HepG2 (cell line): ENCODE measurements at regions not wholly inside any gene's neighbourhood (a gene's known extent, or its start where the extent isn't known, plus 50 kb on each side); places are given as distances from the start of the nearest gene placed in this dataset.

ENCODE experiments used
- ATAC-seq: fragments of 200-7000 bp; cut with Tn5 transposase; 3 replicates; pipeline ENCODE4 v1.9.1; 2020; ENCODE audit warnings: mild to moderate bottlenecking, moderate library complexity
- BruUV-seq: library from RNA; stranded (reverse); fragments of 400-500 nt; replicated peaks from 2 replicates; lab custom pipeline; 2021; lab: Mats Ljungman, UMichigan
- CTCF ChIA-PET: fragments of 300-600 bp; formaldehyde crosslinking; extraction: SDS; loops from one replicate; lab custom pipeline; 2021; ENCODE audit warnings: low total read pairs, inconsistent platforms, low intra/inter-chr PET ratio; lab: Yijun Ruan, JAX
- POLR2A ChIA-PET: fragments of 350-600 bp; sonication (Branson Sonifier 250); formaldehyde crosslinking; loops from one replicate; lab custom pipeline; 2020; ENCODE audit warnings: antibody characterized with exemption, inconsistent platforms; lab: Yijun Ruan, JAX
- DNase-seq: peaks from one replicate; pipeline ENCODE4 v3.0.0-alpha.2; 2015; ENCODE audit warnings: low spot score
- FAIRE-seq: peaks from 3 replicates; lab custom pipeline; 2011; peaks lifted over from hg19 to GRCh38; lab: Jason Lieb, UNC
- H2AFZ ChIP-seq: one replicate; pipeline ENCODE4 v1.6.1; 2011; ENCODE audit warnings: low read length, inconsistent platforms
- H3K27ac ChIP-seq: fragments of 300-600 bp; 3 replicates; pipeline ENCODE4 v1.8.0; 2011; ENCODE audit warnings: mixed run types, mild to moderate bottlenecking, mixed read lengths, low read length, inconsistent platforms; ENCODE audit not compliant: insufficient read depth; ENCODE audit errors: extremely low read length
- H3K27me3 ChIP-seq, 2 experiments: fragments of 200-600 bp in 1 of 2; 2 replicates in 1 of 2; 3 replicates in 1 of 2; pipeline versions ENCODE4 v1.6.0 to v1.8.0; 2011; ENCODE audit warnings: low read length in 2 of 2, mild to moderate bottlenecking in 2 of 2, moderate library complexity in 2 of 2, inconsistent platforms in 1 of 2; ENCODE audit not compliant: insufficient read depth in 2 of 2, control insufficient read depth in 1 of 2
- H3K36me3 ChIP-seq, 2 experiments: fragments of 200-600 bp in 1 of 2; replicated peaks in 1 of 2; 2 replicates in 1 of 2; 3 replicates in 1 of 2; pipeline versions ENCODE4 v1.5.1 to v1.8.0; 2011; ENCODE audit warnings: low read length in 2 of 2, inconsistent platforms in 1 of 2; ENCODE audit not compliant: insufficient read depth in 2 of 2, control insufficient read depth in 1 of 2
- H3K4me1 ChIP-seq: 2 replicates; pipeline ENCODE4 v1.5.1; 2012; ENCODE audit warnings: low read length, inconsistent platforms; ENCODE audit not compliant: insufficient read depth
- H3K4me2 ChIP-seq: 2 replicates; pipeline ENCODE4 v1.6.0; 2011; ENCODE audit warnings: low read depth, low read length, inconsistent platforms
- H3K4me3 ChIP-seq, 3 experiments: fragments of 200-600 bp in 1 of 3; sonication (generic), shearing (Covaris generic) in 1 of 3; replicated peaks in 1 of 3; 2 replicates each; pipeline ENCODE4 v1.5.1; 2011 to 2016; ENCODE audit warnings: low read length in 3 of 3, inconsistent platforms in 2 of 3, low read depth in 2 of 3, mild to moderate bottlenecking in 2 of 3, control low read depth in 1 of 3, mixed read lengths in 1 of 3; ENCODE audit not compliant: insufficient read depth in 1 of 3
- H3K79me2 ChIP-seq: one replicate; pipeline ENCODE4 v1.6.1; 2011; ENCODE audit warnings: low read length, inconsistent platforms; ENCODE audit not compliant: insufficient read depth
- H3K9ac ChIP-seq: 2 replicates; pipeline ENCODE4 v1.6.0; 2011; ENCODE audit warnings: mild to moderate bottlenecking, low read depth, low read length, inconsistent platforms; ENCODE audit not compliant: insufficient read depth
- H3K9me3 ChIP-seq: 2 replicates; pipeline ENCODE4 v1.5.1; 2012; ENCODE audit warnings: mild to moderate bottlenecking, low read length
- H4K20me1 ChIP-seq: 2 replicates; pipeline ENCODE4 v1.6.0; 2011; ENCODE audit warnings: inconsistent platforms, mild to moderate bottlenecking, low read length, moderate library complexity; ENCODE audit not compliant: insufficient read depth
- ATF7-NPFF ChIP-seq: sonication (generic); formaldehyde crosslinking; IDR thresholded peaks from 2 replicates; pipeline ENCODE4 v1.8.1; 2023; ENCODE audit warnings: mild to moderate bottlenecking, low read depth, missing genetic modification reagents, moderate library complexity
- MAZ ChIP-seq, 2 experiments: sonication (generic) in 1 of 2; formaldehyde crosslinking in 1 of 2; IDR thresholded peaks; 2 replicates each; pipeline versions ENCODE4 v1.5.0 to v1.6.1; 2012 to 2020; ENCODE audit warnings: low read depth in 2 of 2, mild to moderate bottlenecking in 2 of 2, borderline replicate concordance in 1 of 2, improper control_type of control experiment in 1 of 2, low read length in 1 of 2, missing genetic modification reagents in 1 of 2, moderate library complexity in 1 of 2
- MED13 ChIP-seq: sonication (generic); formaldehyde crosslinking; IDR thresholded peaks from 2 replicates; pipeline ENCODE4 v1.5.0; 2020; ENCODE audit warnings: missing genetic modification reagents
- MTA3 ChIP-seq: sonication (generic); formaldehyde crosslinking; IDR thresholded peaks from 2 replicates; pipeline ENCODE4 v1.4.0; 2020; ENCODE audit warnings: missing genetic modification reagents
- NR3C1 ChIP-seq: sonication (generic); formaldehyde crosslinking; IDR thresholded peaks from 2 replicates; pipeline ENCODE4 v1.4.0; 2020; ENCODE audit warnings: missing genetic modification reagents
- POLR2G ChIP-seq: fragments of 200-400 bp; formaldehyde crosslinking; IDR thresholded peaks from 2 replicates; pipeline ENCODE4 v1.6.1; 2018; ENCODE audit warnings: mild to moderate bottlenecking, low read depth, low read length, moderate library complexity
- RARG ChIP-seq: sonication (generic); formaldehyde crosslinking; IDR thresholded peaks from 2 replicates; pipeline ENCODE4 v1.4.0; 2020; ENCODE audit warnings: low read depth, mild to moderate bottlenecking, missing genetic modification reagents
- ZKSCAN1 ChIP-seq: fragments of 150-350 bp; IDR thresholded peaks from 2 replicates; pipeline ENCODE4 v1.6.1; 2014; ENCODE audit warnings: low read length
- ZNF276 ChIP-seq: sonication (generic); formaldehyde crosslinking; IDR thresholded peaks from 2 replicates; pipeline ENCODE4 v1.4.0; 2020; ENCODE audit warnings: mild to moderate bottlenecking, low read depth, missing genetic modification reagents
- ZNF362 ChIP-seq: sonication (generic); formaldehyde crosslinking; IDR thresholded peaks from 2 replicates; pipeline ENCODE4 v1.4.0; 2020; ENCODE audit warnings: missing genetic modification reagents, mild to moderate bottlenecking, borderline replicate concordance
- ZNF576 ChIP-seq: sonication (generic); formaldehyde crosslinking; IDR thresholded peaks from 2 replicates; pipeline ENCODE4 v1.4.0; 2020; ENCODE audit warnings: mild to moderate bottlenecking, missing genetic modification reagents
- ZNF772 ChIP-seq: sonication (generic); formaldehyde crosslinking; IDR thresholded peaks from 2 replicates; pipeline ENCODE4 v1.5.0; 2020; ENCODE audit warnings: mild to moderate bottlenecking, missing genetic modification reagents
- ZSCAN30 ChIP-seq: sonication (generic); formaldehyde crosslinking; IDR thresholded peaks from 2 replicates; pipeline ENCODE4 v1.5.0; 2020; ENCODE audit warnings: mild to moderate bottlenecking, missing genetic modification reagents
- WGBS: methylation state at CpG from one replicate; pipeline ENCODE4 v1.1.6; 2017; ENCODE audit warnings: low lambda C conversion rate; 5-methylcytosine and 5-hydroxymethylcytosine counted together
- in situ Hi-C: cut with HindIII; loops from 2 replicates; pipeline ENCODE4 v1.10.0; 2017; ENCODE audit warnings: low pct_unique_long_range_greater_than_20kb; ENCODE audit not compliant: extremely low pct_ligation_motif_present
- intact Hi-C: fragments of 100-400 bp; cut with micrococcal nuclease; formaldehyde crosslinking; loops from one replicate; pipeline ENCODE4 v1.10.0; 2022; ENCODE audit not compliant: unreplicated experiment

DNA sequence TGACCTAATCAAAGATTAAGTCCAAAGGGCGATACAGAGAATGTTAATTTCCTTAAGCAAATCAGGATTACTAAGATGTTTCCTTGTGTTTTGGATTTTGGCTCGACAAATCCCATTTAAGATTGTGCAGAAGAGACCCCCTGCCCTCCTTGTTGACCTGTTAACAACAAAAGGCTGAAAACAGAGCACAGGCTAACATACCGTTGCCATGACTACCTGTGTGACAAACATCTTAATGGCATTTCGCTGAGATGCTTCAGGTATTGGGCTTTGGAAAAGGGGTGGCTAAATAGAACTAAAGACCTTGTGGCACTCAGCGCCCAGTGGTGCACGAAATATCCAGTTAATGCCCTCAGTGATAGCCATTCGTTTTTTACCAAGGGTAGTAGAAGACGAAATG, 1532.3 kb upstream of the TMEM132C start:
- in situ Hi-C loops: loop anchor here (25.0 kb wide), 1 partner anchor 1197 kb away; no protein-coding TSS in a partner anchor
- no TSS peak for BruUV-seq
- H3K4me1 ChIP-seq: no peaks in the 10 kb centered on the region
- no peak overlapping the region for H3K4me3 ChIP-seq
- H3K9me3 ChIP-seq: peaks cover 81% of the 10 kb centered on the region
- CTCF ChIA-PET: no interaction called here
- no peaks in the 10 kb centered on the region for H3K79me2 ChIP-seq
- WGBS: 0% methylated on average over 6 of the region's 8 CpGs
- H4K20me1 ChIP-seq: no peaks in the 10 kb centered on the region
- no peaks in the 10 kb centered on the region for H3K36me3 ChIP-seq
- no peak overlapping the region for H3K27ac ChIP-seq
- intact Hi-C loops: no loop called here
- DNase-seq (no peak), FAIRE-seq (no peak), ATAC-seq (no peak)
- no peak overlapping the region for H3K4me2 ChIP-seq
- no peak overlapping the region for H2AFZ ChIP-seq
- POLR2A ChIA-PET: no interaction called here
- TF ChIP-seq POLR2G: no peak
- TF ChIP-seq MAZ (IDR thresholded peaks at IDR 0.05; ENCODE audit: borderline replicate concordance, low read depth, low read length): no peak
- no peak for TF ChIP-seq MAZ (CRISPR knock-in tag; IDR thresholded peaks at IDR 0.05; ENCODE audit: low read depth)
- TF ChIP-seq MTA3: no peak
- no peak overlapping the region for H3K9ac ChIP-seq
- no peaks in the 10 kb centered on the region; a peak in 1 of 5 replicates for H3K27me3 ChIP-seq

DNA sequence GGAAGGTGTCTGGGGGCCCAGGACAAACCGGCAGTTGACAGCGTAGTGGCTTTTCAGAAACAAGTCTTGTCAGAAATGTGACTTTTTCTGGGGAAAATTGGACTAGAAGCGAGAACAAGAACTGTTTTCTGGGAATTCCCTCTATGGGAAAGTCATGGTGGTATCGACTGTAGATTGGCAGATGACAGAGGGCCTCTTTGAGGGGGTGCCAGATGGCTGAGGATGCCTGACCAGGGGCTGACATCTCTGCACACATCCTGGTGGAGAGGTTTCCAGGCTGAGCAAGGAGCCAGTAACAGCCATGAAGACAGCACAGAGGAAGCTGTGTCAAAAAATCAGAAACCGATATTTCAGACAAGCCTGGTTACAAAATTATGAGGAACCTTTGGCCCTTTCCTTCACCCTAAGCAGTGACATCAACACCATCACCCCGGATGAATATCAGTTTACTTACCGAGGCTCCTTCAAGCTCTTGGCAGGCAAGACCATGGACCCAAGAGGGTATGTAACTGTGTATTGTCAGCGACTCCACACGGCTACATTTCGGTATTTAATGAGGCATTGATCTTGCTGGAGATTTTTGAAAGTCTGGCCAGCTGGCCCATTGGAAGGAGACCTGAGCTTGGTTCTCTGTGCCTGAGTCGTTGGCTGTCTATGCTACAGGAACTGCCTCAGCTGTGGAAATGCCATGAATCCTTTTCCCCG, 1525.3 kb upstream of the TMEM132C start:
- no peak for DNase-seq
- Histone ChIP-seq H2AFZ (no peak overlapping the region), H3K4me1 (no peaks in the 10 kb centered on the region), H4K20me1 (no peaks in the 10 kb centered on the region), H3K4me3 (no peak overlapping the region), H3K27ac (no peak overlapping the region), H3K9me3 (peaks cover 44% of the 10 kb centered on the region), H3K9ac (no peak overlapping the region), H3K79me2 (no peaks in the 10 kb centered on the region), H3K36me3 (no peaks in the 10 kb centered on the region), H3K4me2 (no peak overlapping the region), H3K27me3 (no peaks in the 10 kb centered on the region)
- no peak for ATAC-seq
- in situ Hi-C loops (loop anchor here (25.0 kb wide), 1 partner anchor 1204 kb away; no protein-coding TSS in a partner anchor), intact Hi-C loops (no loop called here)
- ChIA-PET CTCF (no interaction called here), POLR2A (no interaction called here)
- no peak for FAIRE-seq
- 5% methylated on average over 10 of the region's 12 CpGs for WGBS
- BruUV-seq: no TSS peak
- TF ChIP-seq ZNF772 (CRISPR knock-in tag): no peak
- no peak for TF ChIP-seq MED13
- TF ChIP-seq ZNF276 (CRISPR knock-in tag): no peak
- no peak for TF ChIP-seq ZKSCAN1
- no peak for TF ChIP-seq RARG (CRISPR knock-in tag)
- TF ChIP-seq NR3C1 (CRISPR knock-in tag): no peak
- no peak for TF ChIP-seq ATF7-NPFF
- no peak for TF ChIP-seq ZNF362 (CRISPR knock-in tag)
- no peak for TF ChIP-seq ZNF576 (CRISPR knock-in tag)
- no peak for TF ChIP-seq ZSCAN30
